T follicular helper cell (primary cell): ENCODE measurements at regions not wholly inside any gene's neighbourhood (a gene's known extent, or its start where the extent isn't known, plus 50 kb on each side); places are given as distances from the start of the nearest gene placed in this dataset.
A peak's percentile ranks its signal among the peaks of the same experiment; 100 is the strongest.

Experiments used
- DNase-seq: peaks from one replicate; pipeline ENCODE4 v3.0.0-alpha.2; 2020; ENCODE audit warnings: low read depth

GRCh38 chr7:86947929-86948328, 111.5 kb downstream of the ELAPOR2 start:
- DNase-seq = no peak

- no peak for DNase-seq
These were observed 116.0 kb downstream of the ELAPOR2 start for GRCh38 chr7:86943447-86943846.

GRCh38 chr7:86942995-86943394, 116.5 kb downstream of the ELAPOR2 start:
- no peak for DNase-seq

GRCh38 chr7:86942081-86942480, 117.4 kb downstream of the ELAPOR2 start:
- DNase-seq = no peak

- DNase-seq = peak; percentile 35
These were observed 120.1 kb downstream of the ELAPOR2 start for GRCh38 chr7:86939197-86939814.

GRCh38 chr7:86937363-86937878, 122.0 kb downstream of the ELAPOR2 start:
- DNase-seq = no peak

- DNase-seq = no peak
These were observed 126.1 kb downstream of the ELAPOR2 start for GRCh38 chr7:86933295-86933845.

- no peak for DNase-seq
These were observed 127.4 kb downstream of the ELAPOR2 start for GRCh38 chr7:86932038-86932512.

GRCh38 chr7:86931439-86931838, 128.0 kb downstream of the ELAPOR2 start:
- DNase-seq = no peak

- DNase-seq = no peak
These were observed 128.7 kb downstream of the ELAPOR2 start for GRCh38 chr7:86930554-86931307.

GRCh38 chr7:86929293-86930109, 130.0 kb downstream of the ELAPOR2 start:
- DNase-seq = no peak

GRCh38 chr7:86928308-86928707, 131.1 kb downstream of the ELAPOR2 start:
- no peak for DNase-seq

GRCh38 chr7:86926732-86927131, 132.7 kb downstream of the ELAPOR2 start:
- DNase-seq = peak; percentile 20

GRCh38 chr7:86925221-86925620, 134.2 kb downstream of the ELAPOR2 start:
- DNase-seq = no peak

- DNase-seq = no peak
These were observed 135.9 kb downstream of the ELAPOR2 start for GRCh38 chr7:86923527-86923926.

- DNase-seq = no peak
These were observed 139.3 kb downstream of the ELAPOR2 start for GRCh38 chr7:86920154-86920553.

- no peak for DNase-seq
These were observed 141.2 kb downstream of the ELAPOR2 start for GRCh38 chr7:86918245-86918644.

GRCh38 chr7:86916277-86916825, 143.1 kb downstream of the ELAPOR2 start:
- DNase-seq = no peak

GRCh38 chr7:86914551-86914950, 144.9 kb downstream of the ELAPOR2 start:
- no peak for DNase-seq
